ENCODE measurements at regions not wholly inside any gene's neighbourhood (a gene's known extent, or its start where the extent isn't known, plus 50 kb on each side); places are given as distances from the start of the nearest gene placed in this dataset.

GRCh38 chr9:108634672-108635462 lies 220.9 kb downstream of the ACTL7B start:
- no peak for TF ChIP-seq CTCF (IDR thresholded peaks at IDR 0.05; ENCODE audit: insufficient read depth, low read depth, low read length)
- no peak for TF ChIP-seq EZH2 (IDR thresholded peaks at IDR 0.05; ENCODE audit: insufficient read depth, low read length)

All from astrocyte (in vitro differentiated cells and primary cell).